IMR-90 (cell line): ENCODE measurements at regions not wholly inside any gene's neighbourhood (a gene's known extent, or its start where the extent isn't known, plus 50 kb on each side); places are given as distances from the start of the nearest gene placed in this dataset.

Experiments
- ATAC-seq: fragments of 200-7000 bp; cut with Tn5 transposase; 2 replicates; pipeline ENCODE4 v1.9.1; 2020; ENCODE audit warnings: low read depth, mild to moderate bottlenecking, moderate library complexity
- BruUV-seq: library from RNA; stranded (reverse); fragments of 400-500 nt; replicated peaks from 2 replicates; lab custom pipeline; 2021; lab: Mats Ljungman, UMichigan
- CTCF ChIA-PET: fragments of 300-600 bp; formaldehyde crosslinking; extraction: SDS; loops from one replicate; lab custom pipeline; 2021; ENCODE audit warnings: antibody characterized with exemption; lab: Yijun Ruan, JAX
- POLR2A ChIA-PET: fragments of 300-600 bp; sonication (Branson Sonifier 250); formaldehyde crosslinking; loops from one replicate; lab custom pipeline; 2022; ENCODE audit warnings: antibody characterized with exemption; ENCODE audit not compliant: unreplicated experiment; lab: Charles Lee
- DNase-seq: peaks from one replicate; pipeline ENCODE4 v3.0.0; 2013
- H2AFZ ChIP-seq: replicated peaks from 2 replicates; pipeline ENCODE3; 2013; ENCODE audit warnings: low read length, mild to moderate bottlenecking; ENCODE audit not compliant: poor library complexity
- H2AK5ac ChIP-seq: 2 replicates; pipeline ENCODE4 v1.6.1; 2013; ENCODE audit warnings: low read depth, low read length, inconsistent platforms
- H2AK9ac ChIP-seq: replicated peaks from 2 replicates; pipeline ENCODE3; 2013; ENCODE audit warnings: mild to moderate bottlenecking, low read depth, low read length, moderate library complexity; ENCODE audit not compliant: poor library complexity
- H2BK120ac ChIP-seq: 2 replicates; pipeline ENCODE4 v1.6.1; 2013; ENCODE audit warnings: low read depth, low read length, inconsistent platforms
- H2BK15ac ChIP-seq: 3 replicates; pipeline ENCODE4 v1.6.1; 2013; ENCODE audit warnings: low read depth, low read length, inconsistent platforms
- H2BK20ac ChIP-seq: 2 replicates; pipeline ENCODE4 v1.6.1; 2013; ENCODE audit warnings: low read depth, mild to moderate bottlenecking, inconsistent platforms, low read length, moderate library complexity
- H2BK5ac ChIP-seq: 2 replicates; pipeline ENCODE4 v1.6.1; 2013; ENCODE audit warnings: mild to moderate bottlenecking, low read depth, low read length, inconsistent platforms; ENCODE audit not compliant: poor library complexity, severe bottlenecking
- H3K14ac ChIP-seq: replicated peaks from 2 replicates; pipeline ENCODE4 v1.6.1; 2013; ENCODE audit warnings: low read depth, low read length, inconsistent platforms
- H3K18ac ChIP-seq: 2 replicates; pipeline ENCODE4 v1.6.1; 2013; ENCODE audit warnings: low read depth, low read length, control low read depth
- H3K23ac ChIP-seq: 2 replicates; pipeline ENCODE4 v1.6.1; 2013; ENCODE audit warnings: low read depth, low read length, inconsistent platforms
- H3K27ac ChIP-seq: 2 replicates; pipeline ENCODE4 v1.5.1; 2013; ENCODE audit warnings: mild to moderate bottlenecking, control low read depth, low read length; ENCODE audit not compliant: insufficient read depth
- H3K27me3 ChIP-seq: 2 replicates; pipeline ENCODE4 v1.6.1; 2013; ENCODE audit warnings: low read length; ENCODE audit not compliant: control insufficient read depth, insufficient read depth
- H3K36me3 ChIP-seq: 2 replicates; pipeline ENCODE4 v1.6.1; 2013; ENCODE audit warnings: low read length, mixed read lengths; ENCODE audit not compliant: control insufficient read depth, insufficient read depth
- H3K4ac ChIP-seq: 2 replicates; pipeline ENCODE4 v1.6.1; 2013; ENCODE audit warnings: low read depth, low read length, inconsistent platforms
- H3K4me1 ChIP-seq: 2 replicates; pipeline ENCODE4 v1.6.1; 2013; ENCODE audit warnings: low read length, mixed read lengths; ENCODE audit not compliant: control insufficient read depth, insufficient read depth
- H3K4me2 ChIP-seq: 2 replicates; pipeline ENCODE4 v1.6.1; 2013; ENCODE audit warnings: low read depth, mild to moderate bottlenecking, control low read depth, low read length, moderate library complexity
- H3K4me3 ChIP-seq: 2 replicates; pipeline ENCODE4 v1.5.1; 2013; ENCODE audit warnings: low read depth, mild to moderate bottlenecking, control low read depth, low read length, moderate library complexity; ENCODE audit not compliant: insufficient read depth
- H3K56ac ChIP-seq: 2 replicates; pipeline ENCODE4 v1.6.1; 2013; ENCODE audit warnings: low read length, inconsistent platforms; ENCODE audit not compliant: insufficient read depth; ENCODE audit errors: extremely low read depth
- H3K79me1 ChIP-seq, 2 experiments: 2 replicates each; pipeline ENCODE4 v1.6.1; 2013; ENCODE audit warnings: low read length in 2 of 2, inconsistent platforms in 1 of 2, low read depth in 1 of 2
- H3K9ac ChIP-seq: 2 replicates; pipeline ENCODE4 v1.6.1; 2013; ENCODE audit warnings: low read depth, low read length, control low read depth
- H3K9me1 ChIP-seq: 2 replicates; pipeline ENCODE4 v1.6.1; 2013; ENCODE audit warnings: low read length, inconsistent platforms; ENCODE audit not compliant: insufficient read depth
- H3K9me3 ChIP-seq: 2 replicates; pipeline ENCODE4 v1.6.1; 2013; ENCODE audit warnings: low read length; ENCODE audit not compliant: control insufficient read depth, insufficient read depth
- H4K20me1 ChIP-seq: 2 replicates; pipeline ENCODE4 v1.6.1; 2013; ENCODE audit warnings: low read length, inconsistent platforms; ENCODE audit not compliant: insufficient read depth
- H4K5ac ChIP-seq: 2 replicates; pipeline ENCODE4 v1.6.1; 2013; ENCODE audit warnings: mild to moderate bottlenecking, low read depth, low read length, control low read depth
- H4K8ac ChIP-seq, 2 experiments: 2 replicates each; pipeline ENCODE4 v1.6.1; 2013; ENCODE audit warnings: low read depth in 2 of 2, low read length in 2 of 2, control low read depth in 1 of 2, inconsistent platforms in 1 of 2
- H4K91ac ChIP-seq: 2 replicates; pipeline ENCODE4 v1.6.1; 2013; ENCODE audit warnings: low read depth, low read length, inconsistent platforms; ENCODE audit not compliant: insufficient read depth
- BHLHE40 ChIP-seq: fragments of 150-350 bp; IDR thresholded peaks from 2 replicates; pipeline ENCODE4 v1.6.1; 2016; ENCODE audit warnings: mild to moderate bottlenecking, low read depth, low read length
- CEBPB ChIP-seq: IDR thresholded peaks from 2 replicates; pipeline ENCODE4 v1.6.1; 2012; ENCODE audit warnings: low read depth, low read length, improper control_type of control experiment
- CHD1 ChIP-seq: IDR thresholded peaks from 2 replicates; pipeline ENCODE4 v1.6.1; 2012; ENCODE audit warnings: low read depth, low read length, improper control_type of control experiment
- SMC3 ChIP-seq: fragments of 150-350 bp; IDR thresholded peaks from 2 replicates; pipeline ENCODE4 v1.6.1; 2016; ENCODE audit warnings: low read depth, mild to moderate bottlenecking, antibody characterized with exemption, low read length, moderate library complexity
- WGBS, 2 experiments: methylation state at CpG; one replicate each; pipeline versions ENCODE4 v1.1.5 to v1.1.7; 2013; ENCODE audit warnings: missing lambda C conversion rate in 2 of 2; ENCODE audit not compliant: insufficient read length in 1 of 2; ENCODE audit errors: extremely low coverage in 2 of 2; 5-methylcytosine and 5-hydroxymethylcytosine counted together
- dilution Hi-C: fragments of 300-500 bp; cut with HindIII; formaldehyde crosslinking; loops from one replicate; pipeline ENCODE4 v1.14.3; 2018; ENCODE audit warnings: low sequenced_read_pairs; ENCODE audit not compliant: unreplicated experiment
- in situ Hi-C: fragments of 300-500 bp; cut with MboI; formaldehyde crosslinking; loops from 3 replicates; pipeline ENCODE4 v1.14.3; 2019; ENCODE audit warnings: low sequenced_read_pairs, inconsistent platforms, mixed read lengths
- intact Hi-C: fragments of 100-400 bp; cut with micrococcal nuclease; formaldehyde crosslinking; loops from 2 replicates; pipeline ENCODE4 v1.10.0; 2022

DNA sequence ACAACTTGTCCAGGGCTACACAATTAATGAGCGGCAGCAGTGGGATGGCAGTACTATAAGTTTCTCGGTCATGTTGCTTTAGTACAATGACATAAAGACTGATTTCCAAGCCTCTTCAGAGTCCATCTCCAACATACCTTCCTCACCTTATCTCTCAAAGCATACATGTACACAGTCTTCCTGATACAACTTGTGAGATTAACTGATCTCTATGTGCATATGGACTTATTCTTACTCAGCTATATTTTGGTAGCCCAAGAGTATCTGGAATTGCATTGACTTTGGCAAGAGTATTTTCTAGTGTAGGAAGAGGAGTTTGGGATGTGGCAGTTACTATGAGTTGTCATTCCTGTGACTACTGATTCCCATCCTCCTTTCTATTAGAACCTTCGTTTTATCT is 575.0 kb downstream of the EDEM1 start:
- Histone ChIP-seq H3K9ac (no peak overlapping the region), H3K4me1 (no peaks in the 10 kb centered on the region), H3K18ac (no peak overlapping the region), H3K23ac (no peak overlapping the region), H2BK5ac (no peak overlapping the region), H3K9me1 (no peaks in the 10 kb centered on the region), H4K20me1 (no peaks in the 10 kb centered on the region), H2BK15ac (no peak overlapping the region), H2AK5ac (no peak overlapping the region), H3K4me2 (no peak overlapping the region), H3K56ac (no peak overlapping the region), H3K14ac (no peak overlapping the region), H2BK20ac (no peak overlapping the region), H2AFZ (no peak overlapping the region), H3K4me3 (no peak overlapping the region), H4K5ac (no peak overlapping the region), H3K27ac (no peak overlapping the region), H3K9me3 (peaks cover 5% of the 10 kb centered on the region), H2AK9ac (no peak overlapping the region), H4K8ac (no peak overlapping the region), H3K36me3 (no peaks in the 10 kb centered on the region), H2BK120ac (no peak overlapping the region), H3K4ac (no peak overlapping the region), H3K79me1 (no peaks in the 10 kb centered on the region), H3K27me3 (no peaks in the 10 kb centered on the region), H4K91ac (no peak overlapping the region)
- dilution Hi-C loops, result no loop called here
- ChIA-PET POLR2A (no interaction called here), CTCF (no interaction called here)
- WGBS, 2 experiments, result no CpG with 5 or more reads among the region's 3 CpGs
- DNase-seq (no peak), ATAC-seq (no peak)
- intact Hi-C loops, result no loop called here
- BruUV-seq, result no TSS peak
- in situ Hi-C loops, result no loop called here
- no peak for TF ChIP-seq BHLHE40
- no peak for TF ChIP-seq CEBPB
- TF ChIP-seq SMC3, result no peak
- TF ChIP-seq CHD1, result no peak
